ENCODE measurements at regions not wholly inside any gene's neighbourhood (a gene's known extent, or its start where the extent isn't known, plus 50 kb on each side); places are given as distances from the start of the nearest gene placed in this dataset.

GRCh38 chr2:160550048-160550447, 56.4 kb upstream of the RBMS1 start:
- H3K4me3 ChIP-seq (ENCODE audit: low read depth, low read length) = no peak overlapping the region
- in situ Hi-C loops (cut with HindIII; ENCODE audit: low sequenced_read_pairs) = no loop called here
- DNase-seq (ENCODE audit: low read depth) = no peak
- TF ChIP-seq, protein P1, sequence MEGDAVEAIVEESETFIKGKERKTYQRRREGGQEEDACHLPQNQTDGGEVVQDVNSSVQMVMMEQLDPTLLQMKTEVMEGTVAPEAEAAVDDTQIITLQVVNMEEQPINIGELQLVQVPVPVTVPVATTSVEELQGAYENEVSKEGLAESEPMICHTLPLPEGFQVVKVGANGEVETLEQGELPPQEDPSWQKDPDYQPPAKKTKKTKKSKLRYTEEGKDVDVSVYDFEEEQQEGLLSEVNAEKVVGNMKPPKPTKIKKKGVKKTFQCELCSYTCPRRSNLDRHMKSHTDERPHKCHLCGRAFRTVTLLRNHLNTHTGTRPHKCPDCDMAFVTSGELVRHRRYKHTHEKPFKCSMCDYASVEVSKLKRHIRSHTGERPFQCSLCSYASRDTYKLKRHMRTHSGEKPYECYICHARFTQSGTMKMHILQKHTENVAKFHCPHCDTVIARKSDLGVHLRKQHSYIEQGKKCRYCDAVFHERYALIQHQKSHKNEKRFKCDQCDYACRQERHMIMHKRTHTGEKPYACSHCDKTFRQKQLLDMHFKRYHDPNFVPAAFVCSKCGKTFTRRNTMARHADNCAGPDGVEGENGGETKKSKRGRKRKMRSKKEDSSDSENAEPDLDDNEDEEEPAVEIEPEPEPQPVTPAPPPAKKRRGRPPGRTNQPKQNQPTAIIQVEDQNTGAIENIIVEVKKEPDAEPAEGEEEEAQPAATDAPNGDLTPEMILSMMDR (IDR thresholded peaks at IDR 0.05; ENCODE audit: low read depth, low read length, missing control alignments) = no peak

DNA sequence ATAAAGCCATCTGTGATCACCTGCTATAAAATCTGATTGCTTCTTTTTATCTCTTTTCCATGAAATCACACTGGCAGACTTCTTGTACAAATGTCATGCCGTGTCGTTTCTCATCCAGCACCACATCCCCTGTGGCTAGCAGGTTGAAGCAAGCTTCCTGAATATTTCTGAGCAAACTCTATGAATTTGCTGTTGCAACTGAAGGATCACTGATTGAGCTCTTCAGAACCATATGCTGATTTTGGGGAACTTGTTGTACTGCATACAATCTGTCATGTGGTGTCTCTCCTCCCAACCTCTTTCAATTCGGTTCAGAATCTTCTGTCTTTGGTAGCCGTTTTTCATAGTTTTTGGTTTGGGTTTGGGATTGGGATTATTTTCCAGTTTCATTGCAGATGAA, 57.7 kb upstream of the RBMS1 start:
- TF ChIP-seq, protein P1 (IDR thresholded peaks at IDR 0.05; ENCODE audit: low read depth, low read length, missing control alignments) = no peak
- no peak overlapping the region for H3K4me3 ChIP-seq (ENCODE audit: low read depth, low read length)
- in situ Hi-C loops (cut with HindIII; ENCODE audit: low sequenced_read_pairs) = no loop called here
- DNase-seq (ENCODE audit: low read depth) = no peak

GRCh38 chr2:160555420-160556071, 61.9 kb upstream of the RBMS1 start:
- DNase-seq (ENCODE audit: low read depth) = no peak
- in situ Hi-C loops (cut with HindIII; ENCODE audit: low sequenced_read_pairs) = no loop called here

GRCh38 chr2:160557903-160558302, 64.3 kb upstream of the RBMS1 start:
- no peak overlapping the region for H3K4me3 ChIP-seq (ENCODE audit: low read depth, low read length)
- TF ChIP-seq, protein P1 (IDR thresholded peaks at IDR 0.05; ENCODE audit: low read depth, low read length, missing control alignments) = no peak
- in situ Hi-C loops (cut with HindIII; ENCODE audit: low sequenced_read_pairs) = no loop called here
- DNase-seq (ENCODE audit: low read depth) = no peak

More at GRCh38 chr2:160555420-160556071, 61.9 kb upstream of the RBMS1 start:
- TF ChIP-seq, protein P1 (IDR thresholded peaks at IDR 0.05; ENCODE audit: low read depth, low read length, missing control alignments) = no peak
- no peak overlapping the region for H3K4me3 ChIP-seq (ENCODE audit: low read depth, low read length)

GRCh38 chr2:160558531-160558930, 64.9 kb upstream of the RBMS1 start:
- in situ Hi-C loops (cut with HindIII; ENCODE audit: low sequenced_read_pairs) = no loop called here
- no peak for DNase-seq (ENCODE audit: low read depth)
- TF ChIP-seq, protein P1 (IDR thresholded peaks at IDR 0.05; ENCODE audit: low read depth, low read length, missing control alignments) = no peak
- no peak overlapping the region for H3K4me3 ChIP-seq (ENCODE audit: low read depth, low read length)

- TF ChIP-seq, protein P1 (IDR thresholded peaks at IDR 0.05; ENCODE audit: low read depth, low read length, missing control alignments) = no peak
Measured at GRCh38 chr2:160561551-160562295, 68.1 kb upstream of the RBMS1 start.

More at GRCh38 chr2:160561551-160562295, 68.1 kb upstream of the RBMS1 start:
- DNase-seq (ENCODE audit: low read depth) = no peak
- in situ Hi-C loops (cut with HindIII; ENCODE audit: low sequenced_read_pairs) = no loop called here
- no peak overlapping the region for H3K4me3 ChIP-seq (ENCODE audit: low read depth, low read length)

Data from astrocyte of the cerebellum (primary cell).